Immature natural killer cell (primary cell): ENCODE measurements at regions not wholly inside any gene's neighbourhood (a gene's known extent, or its start where the extent isn't known, plus 50 kb on each side); places are given as distances from the start of the nearest gene placed in this dataset.
"Not testable (repeated sequence)": the region's sequence is repeated elsewhere in the genome, so short reads cannot be mapped to it uniquely, and the experiment has no call there.

Experiments used
- DNase-seq, 3 donors: peaks; one replicate each; pipeline ENCODE4 v3.0.0; 2022; ENCODE audit warnings: mixed read lengths in 1 of 3
- H3K27ac Mint-ChIP-seq, 6 donors: one replicate each; pipeline ENCODE4 v1.8.0; 2020; ENCODE audit warnings: mixed read lengths in 6 of 6, mild to moderate bottlenecking in 5 of 6, inconsistent platforms in 4 of 6, moderate library complexity in 3 of 6
- H3K27me3 Mint-ChIP-seq, 3 donors: one replicate each; pipeline ENCODE4 v1.8.0; 2020 to 2021; ENCODE audit warnings: low read depth in 3 of 3, mild to moderate bottlenecking in 3 of 3, mixed read lengths in 3 of 3, moderate library complexity in 3 of 3, inconsistent platforms in 1 of 3
- H3K36me3 Mint-ChIP-seq, 3 donors: one replicate each; pipeline ENCODE4 v1.8.0; 2020; ENCODE audit warnings: mixed read lengths in 3 of 3, inconsistent platforms in 2 of 3, mild to moderate bottlenecking in 2 of 3
- H3K4me1 Mint-ChIP-seq, 2 donors: one replicate each; pipeline ENCODE4 v1.8.0; 2020; ENCODE audit warnings: inconsistent platforms in 2 of 2, mild to moderate bottlenecking in 2 of 2, mixed read lengths in 2 of 2, moderate library complexity in 1 of 2
- H3K4me3 Mint-ChIP-seq, 5 donors: one replicate each; pipeline ENCODE4 v1.8.0; 2020; ENCODE audit warnings: mild to moderate bottlenecking in 5 of 5, mixed read lengths in 5 of 5, inconsistent platforms in 3 of 5, moderate library complexity in 3 of 5
- H3K9me3 Mint-ChIP-seq, 6 donors: one replicate each; pipeline ENCODE4 v1.8.0; 2020; ENCODE audit warnings: mild to moderate bottlenecking in 6 of 6, mixed read lengths in 6 of 6, inconsistent platforms in 4 of 6, moderate library complexity in 3 of 6

- Mint-ChIP-seq H3K27ac (no peak overlapping the region), H3K4me1 (no peaks in the 10 kb centered on the region), H3K36me3 (no peaks in the 10 kb centered on the region), H3K27me3 (peaks cover 0 to 4% (median 1%) of the 10 kb centered on the region in 3 donors), H3K9me3 (peaks cover 0 to 2% (median 0%) of the 10 kb centered on the region in 6 donors), H3K4me3 (no peak overlapping the region)
- DNase-seq = no peak
These were observed 253.7 kb upstream of the DDX53 start for GRCh38 chrX:22746081-22746480.

- Mint-ChIP-seq H3K4me1 (no peaks in the 10 kb centered on the region), H3K27me3 (peaks cover 0 to 7% (median 1%) of the 10 kb centered on the region in 3 donors), H3K9me3 (peaks cover 0 to 2% (median 0%) of the 10 kb centered on the region in 6 donors), H3K27ac (no peak overlapping the region), H3K4me3 (no peak overlapping the region), H3K36me3 (no peaks in the 10 kb centered on the region)
- peak; percentile 3 to 14 (median 13) for DNase-seq
These were observed 251.4 kb upstream of the DDX53 start for GRCh38 chrX:22748093-22748999.

- Mint-ChIP-seq H3K4me3 (no peak overlapping the region), H3K36me3 (no peaks in the 10 kb centered on the region), H3K27me3 (peaks cover 0 to 4% (median 3%) of the 10 kb centered on the region in 3 donors), H3K27ac (no peak overlapping the region), H3K4me1 (no peaks in the 10 kb centered on the region), H3K9me3 (peaks cover 0 to 1% (median 0%) of the 10 kb centered on the region in 6 donors)
- DNase-seq = no peak
These were observed 240.8 kb upstream of the DDX53 start for GRCh38 chrX:22758807-22759481.

- Mint-ChIP-seq H3K36me3 (no peaks in the 10 kb centered on the region), H3K4me1 (no peaks in the 10 kb centered on the region), H3K4me3 (no peak overlapping the region), H3K27me3 (peaks cover 0 to 4% (median 0%) of the 10 kb centered on the region in 3 donors), H3K9me3 (peaks cover 0 to 2% (median 0%) of the 10 kb centered on the region in 6 donors), H3K27ac (no peak overlapping the region)
- DNase-seq = no peak
These were observed 239.2 kb upstream of the DDX53 start for GRCh38 chrX:22760513-22761057.

GRCh38 chrX:22788221-22788620 is 211.5 kb upstream of the DDX53 start:
- no peak for DNase-seq
- Mint-ChIP-seq H3K4me1 (no peaks in the 10 kb centered on the region), H3K27me3 (peaks cover 2 to 4% (median 2%) of the 10 kb centered on the region in 3 donors), H3K36me3 (no peaks in the 10 kb centered on the region), H3K9me3 (peaks cover 1 to 16% (median 8%) of the 10 kb centered on the region in 6 donors), H3K27ac (no peak overlapping the region), H3K4me3 (no peak overlapping the region)

- H3K27ac Mint-ChIP-seq = no peak overlapping the region
- peaks cover 0 to 10% (median 3%) of the 10 kb centered on the region in 3 donors for H3K27me3 Mint-ChIP-seq
- no peaks in the 10 kb centered on the region for H3K4me1 Mint-ChIP-seq
- no peak for DNase-seq
- H3K36me3 Mint-ChIP-seq = no peaks in the 10 kb centered on the region
- no peak overlapping the region for H3K4me3 Mint-ChIP-seq
- peaks cover 0 to 12% (median 6%) of the 10 kb centered on the region in 6 donors for H3K9me3 Mint-ChIP-seq
These were observed 204.1 kb upstream of the DDX53 start for GRCh38 chrX:22795671-22796070.

GRCh38 chrX:22800360-22800759 is 199.4 kb upstream of the DDX53 start:
- Mint-ChIP-seq H3K27ac (no peak overlapping the region), H3K27me3 (peaks cover 0 to 3% (median 3%) of the 10 kb centered on the region in 3 donors), H3K9me3 (peaks cover 2 to 14% (median 4%) of the 10 kb centered on the region in 6 donors), H3K36me3 (no peaks in the 10 kb centered on the region), H3K4me3 (no peak overlapping the region), H3K4me1 (no peaks in the 10 kb centered on the region)
- no peak for DNase-seq

GRCh38 chrX:22800806-22801205 is 199.0 kb upstream of the DDX53 start:
- Mint-ChIP-seq H3K9me3 (peaks cover 2 to 18% (median 4%) of the 10 kb centered on the region in 6 donors), H3K27me3 (peaks cover 1 to 5% (median 3%) of the 10 kb centered on the region in 3 donors), H3K27ac (no peak overlapping the region), H3K36me3 (no peaks in the 10 kb centered on the region), H3K4me1 (no peaks in the 10 kb centered on the region), H3K4me3 (no peak overlapping the region)
- DNase-seq = no peak

- peaks cover 2 to 22% (median 4%) of the 10 kb centered on the region in 6 donors for H3K9me3 Mint-ChIP-seq
- no peaks in the 10 kb centered on the region for H3K36me3 Mint-ChIP-seq
- no peak for DNase-seq
- peaks cover 1 to 5% (median 3%) of the 10 kb centered on the region in 3 donors for H3K27me3 Mint-ChIP-seq
- no peaks in the 10 kb centered on the region for H3K4me1 Mint-ChIP-seq
- H3K4me3 Mint-ChIP-seq = no peak overlapping the region
- H3K27ac Mint-ChIP-seq = no peak overlapping the region
These were observed 196.4 kb upstream of the DDX53 start for GRCh38 chrX:22803353-22803752.

GRCh38 chrX:22810876-22811275 is 188.9 kb upstream of the DDX53 start:
- Mint-ChIP-seq H3K9me3 (peaks cover 0 to 6% (median 0%) of the 10 kb centered on the region in 6 donors), H3K36me3 (no peaks in the 10 kb centered on the region), H3K4me3 (no peak overlapping the region), H3K4me1 (no peaks in the 10 kb centered on the region), H3K27ac (no peak overlapping the region), H3K27me3 (peaks cover 0 to 2% (median 0%) of the 10 kb centered on the region in 3 donors)
- no peak for DNase-seq

GRCh38 chrX:22818061-22818460 is 181.7 kb upstream of the DDX53 start:
- Mint-ChIP-seq H3K4me1 (no peaks in the 10 kb centered on the region), H3K27me3 (peaks cover 0 to 3% (median 2%) of the 10 kb centered on the region in 3 donors), H3K4me3 (no peak overlapping the region), H3K36me3 (no peaks in the 10 kb centered on the region), H3K9me3 (peaks cover 0 to 2% (median 0%) of the 10 kb centered on the region in 6 donors), H3K27ac (no peak overlapping the region)
- no peak for DNase-seq

- no peak overlapping the region for H3K4me3 Mint-ChIP-seq
- DNase-seq = no peak
- H3K27ac Mint-ChIP-seq = no peak overlapping the region
- H3K27me3 Mint-ChIP-seq = no peaks in the 10 kb centered on the region
- H3K36me3 Mint-ChIP-seq = no peaks in the 10 kb centered on the region
- peaks cover 0 to 2% (median 0%) of the 10 kb centered on the region in 6 donors for H3K9me3 Mint-ChIP-seq
- H3K4me1 Mint-ChIP-seq = no peaks in the 10 kb centered on the region
These were observed 144.1 kb upstream of the DDX53 start for GRCh38 chrX:22855693-22856092.

- no peak for DNase-seq
- Mint-ChIP-seq H3K27ac (no peak overlapping the region), H3K4me1 (no peaks in the 10 kb centered on the region), H3K4me3 (no peak overlapping the region), H3K9me3 (peaks cover 0 to 8% (median under 1%) of the 10 kb centered on the region in 6 donors), H3K27me3 (no peaks in the 10 kb centered on the region), H3K36me3 (no peaks in the 10 kb centered on the region)
These were observed 140.1 kb upstream of the DDX53 start for GRCh38 chrX:22859642-22860041.

GRCh38 chrX:22866801-22867200 is 133.0 kb upstream of the DDX53 start:
- peaks cover 6 to 31% (median 15%) of the 10 kb centered on the region in 6 donors for H3K9me3 Mint-ChIP-seq
- H3K36me3 Mint-ChIP-seq, H3K27ac Mint-ChIP-seq: not testable (repeated sequence)

More at GRCh38 chrX:22866801-22867200, 133.0 kb upstream of the DDX53 start:
- H3K27me3 Mint-ChIP-seq, DNase-seq, H3K4me1 Mint-ChIP-seq, H3K4me3 Mint-ChIP-seq: not testable (repeated sequence)
